ENCODE measurements at regions not wholly inside any gene's neighbourhood (a gene's known extent, or its start where the extent isn't known, plus 50 kb on each side); places are given as distances from the start of the nearest gene placed in this dataset.

- peaks cover 3 to 18% (median 4%) of the 10 kb centered on the region in 5 donors for H3K27me3 Mint-ChIP-seq
- no peak overlapping the region for H3K4me3 Mint-ChIP-seq
- H3K27ac Mint-ChIP-seq, result no peak overlapping the region
- ATAC-seq (no peak), DNase-seq (no peak)
- POLR2A ChIA-PET, result no interaction called here
- H3K9me3 Mint-ChIP-seq, result peaks cover 0 to 5% (median 0%) of the 10 kb centered on the region in 9 donors
- H3K36me3 Mint-ChIP-seq, result no peaks in the 10 kb centered on the region
- H3K4me1 Mint-ChIP-seq, result peaks cover 0 to 29% (median under 1%) of the 10 kb centered on the region in 4 donors
Measured at GRCh38 chr5:107290780-107291398, 379.8 kb downstream of the EFNA5 start.

GRCh38 chr5:107289030-107289714 lies 381.6 kb downstream of the EFNA5 start:
- ATAC-seq, result no peak
- Mint-ChIP-seq H3K36me3 (no peaks in the 10 kb centered on the region), H3K4me1 (peaks cover 0 to 16% (median 0%) of the 10 kb centered on the region in 4 donors), H3K9me3 (peaks cover 0 to 5% (median 0%) of the 10 kb centered on the region in 9 donors), H3K27me3 (peaks cover 2 to 8% (median 3%) of the 10 kb centered on the region in 5 donors), H3K4me3 (no peak overlapping the region), H3K27ac (no peak overlapping the region)
- no peak for DNase-seq
- POLR2A ChIA-PET, result no interaction called here

- POLR2A ChIA-PET, result no interaction called here
- Mint-ChIP-seq H3K27ac (no peak overlapping the region), H3K4me1 (peaks cover 0 to 8% (median 0%) of the 10 kb centered on the region in 4 donors), H3K9me3 (peaks cover 0 to 3% (median 0%) of the 10 kb centered on the region in 9 donors), H3K4me3 (no peak overlapping the region), H3K36me3 (no peaks in the 10 kb centered on the region), H3K27me3 (peaks cover 0 to 19% (median 1%) of the 10 kb centered on the region in 5 donors)
- DNase-seq (no peak), ATAC-seq (no peak)
Measured at GRCh38 chr5:107286447-107287098, 384.2 kb downstream of the EFNA5 start.

GRCh38 chr5:107285772-107286171 lies 385.0 kb downstream of the EFNA5 start:
- ATAC-seq (no peak), DNase-seq (no peak)
- POLR2A ChIA-PET, result no interaction called here
- Mint-ChIP-seq H3K27ac (no peak overlapping the region), H3K9me3 (peaks cover 0 to 2% (median 0%) of the 10 kb centered on the region in 9 donors), H3K36me3 (no peaks in the 10 kb centered on the region), H3K4me3 (no peak overlapping the region), H3K4me1 (peaks cover 0 to 8% (median 0%) of the 10 kb centered on the region in 4 donors), H3K27me3 (peaks cover 1 to 19% (median 3%) of the 10 kb centered on the region in 5 donors)

GRCh38 chr5:107284822-107285525 lies 385.8 kb downstream of the EFNA5 start:
- Mint-ChIP-seq H3K27ac (peak overlapping the region in 1 of 10 donors; percentile 24), H3K36me3 (no peaks in the 10 kb centered on the region), H3K9me3 (peaks cover 0 to 2% (median 0%) of the 10 kb centered on the region in 9 donors), H3K4me3 (no peak overlapping the region), H3K4me1 (peaks cover 0 to 8% (median 0%) of the 10 kb centered on the region in 4 donors), H3K27me3 (peaks cover 1 to 19% (median 3%) of the 10 kb centered on the region in 5 donors)
- no peak for ATAC-seq
- no peak for DNase-seq
- POLR2A ChIA-PET, result no interaction called here

- Mint-ChIP-seq H3K4me1 (no peaks in the 10 kb centered on the region), H3K36me3 (no peaks in the 10 kb centered on the region), H3K27ac (no peak overlapping the region), H3K9me3 (peaks cover 0 to 2% (median 0%) of the 10 kb centered on the region in 9 donors), H3K4me3 (no peak overlapping the region), H3K27me3 (peaks cover 1 to 19% (median 2%) of the 10 kb centered on the region in 5 donors)
- DNase-seq (no peak), ATAC-seq (no peak)
- POLR2A ChIA-PET, result no interaction called here
Measured at GRCh38 chr5:107282061-107282460, 388.7 kb downstream of the EFNA5 start.

GRCh38 chr5:107278774-107279173 lies 392.0 kb downstream of the EFNA5 start:
- Mint-ChIP-seq H3K4me3 (no peak overlapping the region), H3K4me1 (no peaks in the 10 kb centered on the region), H3K9me3 (peaks cover 0 to 2% (median 0%) of the 10 kb centered on the region in 9 donors), H3K27me3 (peaks cover 2 to 11% (median 2%) of the 10 kb centered on the region in 5 donors), H3K27ac (no peak overlapping the region), H3K36me3 (no peaks in the 10 kb centered on the region)
- DNase-seq, result no peak
- ATAC-seq, result no peak
- POLR2A ChIA-PET, result no interaction called here

GRCh38 chr5:107277485-107278125 lies 393.1 kb downstream of the EFNA5 start:
- ATAC-seq (no peak), DNase-seq (no peak)
- POLR2A ChIA-PET, result no interaction called here
- Mint-ChIP-seq H3K9me3 (peaks cover 0 to 2% (median 0%) of the 10 kb centered on the region in 9 donors), H3K27me3 (peaks cover 2 to 8% (median 3%) of the 10 kb centered on the region in 5 donors), H3K4me3 (no peak overlapping the region), H3K27ac (no peak overlapping the region), H3K36me3 (no peaks in the 10 kb centered on the region), H3K4me1 (no peaks in the 10 kb centered on the region)

- no peaks in the 10 kb centered on the region for H3K4me1 Mint-ChIP-seq
- peaks cover 0 to 5% (median 0%) of the 10 kb centered on the region in 5 donors for H3K27me3 Mint-ChIP-seq
- ATAC-seq (no peak), DNase-seq (no peak)
- H3K36me3 Mint-ChIP-seq, result no peaks in the 10 kb centered on the region
- POLR2A ChIA-PET, result no interaction called here
- no peak overlapping the region for H3K27ac Mint-ChIP-seq
- no peaks in the 10 kb centered on the region for H3K9me3 Mint-ChIP-seq
- no peak overlapping the region for H3K4me3 Mint-ChIP-seq
Measured at GRCh38 chr5:107275333-107275732, 395.4 kb downstream of the EFNA5 start.

GRCh38 chr5:107274571-107274970 lies 396.2 kb downstream of the EFNA5 start:
- no peak for ATAC-seq
- H3K27ac Mint-ChIP-seq, result no peak overlapping the region
- peaks cover 0 to 5% (median 0%) of the 10 kb centered on the region in 5 donors for H3K27me3 Mint-ChIP-seq
- no peaks in the 10 kb centered on the region for H3K9me3 Mint-ChIP-seq
- no peaks in the 10 kb centered on the region for H3K36me3 Mint-ChIP-seq
- no peaks in the 10 kb centered on the region for H3K4me1 Mint-ChIP-seq
- POLR2A ChIA-PET, result no interaction called here
- H3K4me3 Mint-ChIP-seq, result no peak overlapping the region
- DNase-seq, result no peak

GRCh38 chr5:107272954-107273353 lies 397.8 kb downstream of the EFNA5 start:
- H3K9me3 Mint-ChIP-seq, result no peaks in the 10 kb centered on the region
- DNase-seq (no peak), ATAC-seq (no peak)
- no peak overlapping the region for H3K4me3 Mint-ChIP-seq
- no peaks in the 10 kb centered on the region for H3K36me3 Mint-ChIP-seq
- H3K4me1 Mint-ChIP-seq, result no peaks in the 10 kb centered on the region
- no peak overlapping the region for H3K27ac Mint-ChIP-seq
- POLR2A ChIA-PET, result no interaction called here
- peaks cover 0 to 5% (median 2%) of the 10 kb centered on the region in 5 donors for H3K27me3 Mint-ChIP-seq

- ATAC-seq, result no peak
- Mint-ChIP-seq H3K4me3 (no peak overlapping the region), H3K27me3 (peaks cover 0 to 5% (median 2%) of the 10 kb centered on the region in 5 donors), H3K27ac (no peak overlapping the region), H3K4me1 (no peaks in the 10 kb centered on the region), H3K9me3 (no peaks in the 10 kb centered on the region), H3K36me3 (no peaks in the 10 kb centered on the region)
- POLR2A ChIA-PET, result no interaction called here
- DNase-seq, result no peak
Measured at GRCh38 chr5:107272509-107272908, 398.2 kb downstream of the EFNA5 start.

All from naive thymus-derived CD8-positive, alpha-beta T cell (primary cell).